ENCODE measurements at regions not wholly inside any gene's neighbourhood (a gene's known extent, or its start where the extent isn't known, plus 50 kb on each side); places are given as distances from the start of the nearest gene placed in this dataset.

GRCh38 chr13:97549201-97549600 lies 115.2 kb downstream of the RAP2A start:
- H3K36me3 ChIP-seq, result no peaks in the 10 kb centered on the region
- no peaks in the 10 kb centered on the region for H3K9me3 ChIP-seq
- no peak overlapping the region for H3K4me3 ChIP-seq
- H3K4me1 ChIP-seq, result no peaks in the 10 kb centered on the region
- DNase-seq, result no peak
- H3K27me3 ChIP-seq, result no peaks in the 10 kb centered on the region
- no peak for TF ChIP-seq POLR2A (IDR thresholded peaks at IDR 0.05)
- TF ChIP-seq CTCF (IDR thresholded peaks at IDR 0.05), result no peak
- H3K27ac ChIP-seq, result no peak overlapping the region

- Histone ChIP-seq H3K9me3 (no peaks in the 10 kb centered on the region), H3K27ac (no peak overlapping the region), H3K36me3 (no peaks in the 10 kb centered on the region), H3K27me3 (no peaks in the 10 kb centered on the region), H3K4me3 (no peak overlapping the region), H3K4me1 (no peaks in the 10 kb centered on the region)
- TF ChIP-seq CTCF (IDR thresholded peaks at IDR 0.05) (no peak), POLR2A (IDR thresholded peaks at IDR 0.05) (no peak)
- DNase-seq, result no peak
Observed at GRCh38 chr13:97554496-97554895, 120.5 kb downstream of the RAP2A start.

GRCh38 chr13:97555034-97555433 lies 121.1 kb downstream of the RAP2A start:
- DNase-seq, result no peak
- H3K27ac ChIP-seq, result no peak overlapping the region
- no peaks in the 10 kb centered on the region for H3K36me3 ChIP-seq
- no peaks in the 10 kb centered on the region for H3K4me1 ChIP-seq
- no peaks in the 10 kb centered on the region for H3K27me3 ChIP-seq
- TF ChIP-seq CTCF (IDR thresholded peaks at IDR 0.05), result no peak
- no peak for TF ChIP-seq POLR2A (IDR thresholded peaks at IDR 0.05)
- no peak overlapping the region for H3K4me3 ChIP-seq
- no peaks in the 10 kb centered on the region for H3K9me3 ChIP-seq

- no peak for DNase-seq
- H3K9me3 ChIP-seq, result no peaks in the 10 kb centered on the region
- H3K36me3 ChIP-seq, result no peaks in the 10 kb centered on the region
- TF ChIP-seq CTCF (IDR thresholded peaks at IDR 0.05) (no peak), POLR2A (IDR thresholded peaks at IDR 0.05) (no peak)
- H3K4me1 ChIP-seq, result no peaks in the 10 kb centered on the region
- no peak overlapping the region for H3K27ac ChIP-seq
- no peaks in the 10 kb centered on the region for H3K27me3 ChIP-seq
- H3K4me3 ChIP-seq, result no peak overlapping the region
Observed at GRCh38 chr13:97559030-97559429, 125.1 kb downstream of the RAP2A start.

GRCh38 chr13:97559981-97560380 lies 126.0 kb downstream of the RAP2A start:
- no peaks in the 10 kb centered on the region for H3K36me3 ChIP-seq
- H3K4me3 ChIP-seq, result no peak overlapping the region
- no peak for DNase-seq
- TF ChIP-seq POLR2A (IDR thresholded peaks at IDR 0.05) (no peak), CTCF (IDR thresholded peaks at IDR 0.05) (no peak)
- no peaks in the 10 kb centered on the region for H3K27me3 ChIP-seq
- no peaks in the 10 kb centered on the region for H3K4me1 ChIP-seq
- H3K27ac ChIP-seq, result no peak overlapping the region
- H3K9me3 ChIP-seq, result no peaks in the 10 kb centered on the region

GRCh38 chr13:97561182-97561581 lies 127.2 kb downstream of the RAP2A start:
- H3K27me3 ChIP-seq, result no peaks in the 10 kb centered on the region
- H3K4me3 ChIP-seq, result no peak overlapping the region
- H3K9me3 ChIP-seq, result no peaks in the 10 kb centered on the region
- H3K4me1 ChIP-seq, result no peaks in the 10 kb centered on the region
- TF ChIP-seq CTCF (IDR thresholded peaks at IDR 0.05) (no peak), POLR2A (IDR thresholded peaks at IDR 0.05) (no peak)
- no peak overlapping the region for H3K27ac ChIP-seq
- H3K36me3 ChIP-seq, result no peaks in the 10 kb centered on the region
- DNase-seq, result no peak
